ENCODE measurements at regions not wholly inside any gene's neighbourhood (a gene's known extent, or its start where the extent isn't known, plus 50 kb on each side); places are given as distances from the start of the nearest gene placed in this dataset.

- TF ChIP-seq CTCF (IDR thresholded peaks at IDR 0.05; ENCODE audit: low read length, missing control alignments): no peak
- peak overlapping the region; percentile 46 for H3K4me3 ChIP-seq (replicated peaks; ENCODE audit: low read depth, low read length)
- peak; percentile 78 for DNase-seq (ENCODE audit: low read depth)
Measured at GRCh38 chr10:30784897-30785605, 155.5 kb upstream of the LYZL2 start.

- peak; percentile 83 for DNase-seq (ENCODE audit: low read depth)
- TF ChIP-seq CTCF (IDR thresholded peaks at IDR 0.05; ENCODE audit: low read length, missing control alignments): no peak
- peak overlapping the region; percentile 46 for H3K4me3 ChIP-seq (replicated peaks; ENCODE audit: low read depth, low read length)
Measured at GRCh38 chr10:30784524-30784896, 155.0 kb upstream of the LYZL2 start.

- peak; percentile 94 for DNase-seq (ENCODE audit: low read depth)
- H3K4me3 ChIP-seq (replicated peaks; ENCODE audit: low read depth, low read length): peak overlapping the region; percentile 16
- peak; percentile 92 for TF ChIP-seq CTCF (IDR thresholded peaks at IDR 0.05; ENCODE audit: low read length, missing control alignments)
Measured at GRCh38 chr10:30783939-30784501, 154.5 kb upstream of the LYZL2 start.

GRCh38 chr10:30782537-30783461 lies 153.2 kb upstream of the LYZL2 start:
- peak; percentile 35 for DNase-seq (ENCODE audit: low read depth)
- no peak for TF ChIP-seq CTCF (IDR thresholded peaks at IDR 0.05; ENCODE audit: low read length, missing control alignments)
- H3K4me3 ChIP-seq (replicated peaks; ENCODE audit: low read depth, low read length): no peak overlapping the region

- no peak overlapping the region for H3K4me3 ChIP-seq (replicated peaks; ENCODE audit: low read depth, low read length)
- no peak for TF ChIP-seq CTCF (IDR thresholded peaks at IDR 0.05; ENCODE audit: low read length, missing control alignments)
- no peak for DNase-seq (ENCODE audit: low read depth)
Measured at GRCh38 chr10:30782157-30782536, 152.6 kb upstream of the LYZL2 start.

GRCh38 chr10:30781670-30782121 lies 152.1 kb upstream of the LYZL2 start:
- TF ChIP-seq CTCF (IDR thresholded peaks at IDR 0.05; ENCODE audit: low read length, missing control alignments): no peak
- no peak overlapping the region for H3K4me3 ChIP-seq (replicated peaks; ENCODE audit: low read depth, low read length)
- no peak for DNase-seq (ENCODE audit: low read depth)

Measured in fibroblast of pulmonary artery (primary cell).